ENCODE measurements at regions not wholly inside any gene's neighbourhood (a gene's known extent, or its start where the extent isn't known, plus 50 kb on each side); places are given as distances from the start of the nearest gene placed in this dataset.
"Not testable (repeated sequence)": the region's sequence is repeated elsewhere in the genome, so short reads cannot be mapped to it uniquely, and the experiment has no call there.

GRCh38 chr15:31660816-31661215, 334.2 kb downstream of the KLF13 start:
- Mint-ChIP-seq H3K36me3 (no peaks in the 10 kb centered on the region), H3K27me3 (peaks cover 2 to 27% (median 12%) of the 10 kb centered on the region in 5 donors), H3K9me3 (peaks cover 0 to 13% (median 0%) of the 10 kb centered on the region in 11 donors), H3K27ac (no peak overlapping the region), H3K4me3 (no peak overlapping the region), H3K4me1 (peaks cover 0 to 2% (median 0%) of the 10 kb centered on the region in 7 donors)
- H3K4me1 ChIP-seq (ENCODE audit: control insufficient read depth in 2 of 2, insufficient read depth in 2 of 2, low read length in 2 of 2), result no peaks in the 10 kb centered on the region
- intact Hi-C loops (cut with micrococcal nuclease), result no loop called here
- no peak for DNase-seq
- ChIA-PET POLR2A (no interaction called here), CTCF (no interaction called here)
- no peaks in the 10 kb centered on the region for H3K27me3 ChIP-seq (ENCODE audit: control insufficient read depth in 2 of 2, insufficient read depth in 2 of 2, low read length in 2 of 2)
- H3K36me3 ChIP-seq (ENCODE audit: control insufficient read depth in 2 of 3, insufficient read depth in 3 of 3, low read length in 3 of 3), result no peaks in the 10 kb centered on the region
- no peak for ATAC-seq
- H3K9me3 ChIP-seq (ENCODE audit: control insufficient read depth in 2 of 3, low read length in 3 of 3), result no peaks in the 10 kb centered on the region
- no peak overlapping the region for H3K4me3 ChIP-seq (ENCODE audit: low read length)
- H3K27ac ChIP-seq (ENCODE audit: low read depth, low read length), result no peak overlapping the region

GRCh38 chr15:31665732-31666131, 339.1 kb downstream of the KLF13 start:
- H3K4me3 ChIP-seq (ENCODE audit: low read length); CTCF ChIA-PET; intact Hi-C loops (cut with micrococcal nuclease); H3K36me3 ChIP-seq (ENCODE audit: control insufficient read depth in 2 of 3, insufficient read depth in 3 of 3, low read length in 3 of 3); H3K9me3 ChIP-seq (ENCODE audit: control insufficient read depth in 2 of 3, low read length in 3 of 3); H3K27me3 ChIP-seq (ENCODE audit: control insufficient read depth in 2 of 2, insufficient read depth in 2 of 2, low read length in 2 of 2); ATAC-seq; H3K27ac ChIP-seq (ENCODE audit: low read depth, low read length); H3K4me1 Mint-ChIP-seq; H3K4me3 Mint-ChIP-seq; H3K27ac Mint-ChIP-seq; H3K4me1 ChIP-seq (ENCODE audit: control insufficient read depth in 2 of 2, insufficient read depth in 2 of 2, low read length in 2 of 2); POLR2A ChIA-PET; DNase-seq; H3K36me3 Mint-ChIP-seq: not testable (repeated sequence)
- H3K9me3 Mint-ChIP-seq, result peaks cover 0 to 14% (median 1%) of the 10 kb centered on the region in 11 donors
- peaks cover 11 to 45% (median 36%) of the 10 kb centered on the region in 5 donors for H3K27me3 Mint-ChIP-seq

- H3K4me1 Mint-ChIP-seq; DNase-seq; H3K4me3 Mint-ChIP-seq; H3K9me3 ChIP-seq (ENCODE audit: control insufficient read depth in 2 of 3, low read length in 3 of 3); H3K4me1 ChIP-seq (ENCODE audit: control insufficient read depth in 2 of 2, insufficient read depth in 2 of 2, low read length in 2 of 2); H3K27me3 ChIP-seq (ENCODE audit: control insufficient read depth in 2 of 2, insufficient read depth in 2 of 2, low read length in 2 of 2); H3K36me3 ChIP-seq (ENCODE audit: control insufficient read depth in 2 of 3, insufficient read depth in 3 of 3, low read length in 3 of 3); H3K36me3 Mint-ChIP-seq; H3K4me3 ChIP-seq (ENCODE audit: low read length); intact Hi-C loops (cut with micrococcal nuclease); POLR2A ChIA-PET; CTCF ChIA-PET; H3K27ac ChIP-seq (ENCODE audit: low read depth, low read length); H3K27ac Mint-ChIP-seq; ATAC-seq: not testable (repeated sequence)
- H3K27me3 Mint-ChIP-seq, result peaks cover 20 to 59% (median 38%) of the 10 kb centered on the region in 5 donors
- peaks cover 0 to 11% (median 3%) of the 10 kb centered on the region in 11 donors for H3K9me3 Mint-ChIP-seq
These were observed 342.7 kb downstream of the KLF13 start for GRCh38 chr15:31669158-31669908.

GRCh38 chr15:31673263-31673662, 346.6 kb downstream of the KLF13 start:
- CTCF ChIA-PET, result not testable (repeated sequence)

GRCh38 chr15:31681529-31682259, 348.6 kb upstream of the CHRNA7 start:
- ATAC-seq; H3K4me3 ChIP-seq (ENCODE audit: low read length); H3K9me3 ChIP-seq (ENCODE audit: control insufficient read depth in 2 of 3, low read length in 3 of 3); POLR2A ChIA-PET; H3K27ac ChIP-seq (ENCODE audit: low read depth, low read length); intact Hi-C loops (cut with micrococcal nuclease); H3K36me3 ChIP-seq (ENCODE audit: control insufficient read depth in 2 of 3, insufficient read depth in 3 of 3, low read length in 3 of 3); H3K9me3 Mint-ChIP-seq; H3K4me1 Mint-ChIP-seq; H3K4me3 Mint-ChIP-seq; DNase-seq; H3K36me3 Mint-ChIP-seq; CTCF ChIA-PET; H3K4me1 ChIP-seq (ENCODE audit: control insufficient read depth in 2 of 2, insufficient read depth in 2 of 2, low read length in 2 of 2); H3K27ac Mint-ChIP-seq; H3K27me3 ChIP-seq (ENCODE audit: control insufficient read depth in 2 of 2, insufficient read depth in 2 of 2, low read length in 2 of 2): not testable (repeated sequence)
- peaks cover 4 to 16% (median 9%) of the 10 kb centered on the region in 5 donors for H3K27me3 Mint-ChIP-seq

More at GRCh38 chr15:31673263-31673662, 346.6 kb downstream of the KLF13 start:
- H3K4me3 ChIP-seq (ENCODE audit: low read length); H3K4me1 Mint-ChIP-seq; H3K9me3 Mint-ChIP-seq; H3K9me3 ChIP-seq (ENCODE audit: control insufficient read depth in 2 of 3, low read length in 3 of 3); DNase-seq; intact Hi-C loops (cut with micrococcal nuclease); H3K27me3 ChIP-seq (ENCODE audit: control insufficient read depth in 2 of 2, insufficient read depth in 2 of 2, low read length in 2 of 2); ATAC-seq; H3K4me1 ChIP-seq (ENCODE audit: control insufficient read depth in 2 of 2, insufficient read depth in 2 of 2, low read length in 2 of 2); H3K4me3 Mint-ChIP-seq; POLR2A ChIA-PET; H3K27ac Mint-ChIP-seq; H3K36me3 Mint-ChIP-seq; H3K36me3 ChIP-seq (ENCODE audit: control insufficient read depth in 2 of 3, insufficient read depth in 3 of 3, low read length in 3 of 3); H3K27ac ChIP-seq (ENCODE audit: low read depth, low read length): not testable (repeated sequence)
- H3K27me3 Mint-ChIP-seq, result peaks cover 14 to 30% (median 22%) of the 10 kb centered on the region in 5 donors

- H3K27ac ChIP-seq (ENCODE audit: low read depth, low read length); H3K27me3 ChIP-seq (ENCODE audit: control insufficient read depth in 2 of 2, insufficient read depth in 2 of 2, low read length in 2 of 2); POLR2A ChIA-PET; H3K4me3 ChIP-seq (ENCODE audit: low read length); DNase-seq; H3K36me3 Mint-ChIP-seq; H3K27ac Mint-ChIP-seq; CTCF ChIA-PET; H3K9me3 ChIP-seq (ENCODE audit: control insufficient read depth in 2 of 3, low read length in 3 of 3); H3K4me1 Mint-ChIP-seq; H3K4me3 Mint-ChIP-seq; ATAC-seq; H3K36me3 ChIP-seq (ENCODE audit: control insufficient read depth in 2 of 3, insufficient read depth in 3 of 3, low read length in 3 of 3); H3K4me1 ChIP-seq (ENCODE audit: control insufficient read depth in 2 of 2, insufficient read depth in 2 of 2, low read length in 2 of 2); intact Hi-C loops (cut with micrococcal nuclease); H3K9me3 Mint-ChIP-seq: not testable (repeated sequence)
- peaks cover 0 to 20% (median 11%) of the 10 kb centered on the region in 5 donors for H3K27me3 Mint-ChIP-seq
These were observed 343.2 kb upstream of the CHRNA7 start for GRCh38 chr15:31687088-31687487.

- H3K4me3 ChIP-seq (ENCODE audit: low read length); H3K27ac Mint-ChIP-seq; H3K9me3 Mint-ChIP-seq; H3K4me1 Mint-ChIP-seq; H3K27me3 Mint-ChIP-seq; H3K27ac ChIP-seq (ENCODE audit: low read depth, low read length); intact Hi-C loops (cut with micrococcal nuclease); H3K36me3 ChIP-seq (ENCODE audit: control insufficient read depth in 2 of 3, insufficient read depth in 3 of 3, low read length in 3 of 3); H3K36me3 Mint-ChIP-seq; CTCF ChIA-PET; H3K4me1 ChIP-seq (ENCODE audit: control insufficient read depth in 2 of 2, insufficient read depth in 2 of 2, low read length in 2 of 2); H3K27me3 ChIP-seq (ENCODE audit: control insufficient read depth in 2 of 2, insufficient read depth in 2 of 2, low read length in 2 of 2); ATAC-seq; DNase-seq; H3K4me3 Mint-ChIP-seq; POLR2A ChIA-PET; H3K9me3 ChIP-seq (ENCODE audit: control insufficient read depth in 2 of 3, low read length in 3 of 3): not testable (repeated sequence)
These were observed 333.8 kb upstream of the CHRNA7 start for GRCh38 chr15:31696509-31696908.
